Cardiac fibroblast (primary cell): ENCODE measurements at regions not wholly inside any gene's neighbourhood (a gene's known extent, or its start where the extent isn't known, plus 50 kb on each side); places are given as distances from the start of the nearest gene placed in this dataset.

Source experiments
- DNase-seq, 2 donors: peaks; one replicate each; pipeline versions ENCODE4 v3.0.0 to v3.0.0-alpha.2; 2010; ENCODE audit warnings: low read depth in 2 of 2
- H3K4me3 ChIP-seq, 2 donors: replicated peaks in 1 of 2; 1 replicate in 1 of 2; 2 replicates in 1 of 2; pipeline ENCODE4 v1.5.1; 2011; ENCODE audit warnings: low read depth in 2 of 2, low read length in 2 of 2, mild to moderate bottlenecking in 2 of 2, moderate library complexity in 1 of 2
- TF ChIP-seq, protein P1 (sequence below): IDR thresholded peaks from one replicate; pipeline ENCODE4 v1.5.1; 2011; ENCODE audit warnings: low read depth, mild to moderate bottlenecking, low read length, inconsistent platforms

DNA sequence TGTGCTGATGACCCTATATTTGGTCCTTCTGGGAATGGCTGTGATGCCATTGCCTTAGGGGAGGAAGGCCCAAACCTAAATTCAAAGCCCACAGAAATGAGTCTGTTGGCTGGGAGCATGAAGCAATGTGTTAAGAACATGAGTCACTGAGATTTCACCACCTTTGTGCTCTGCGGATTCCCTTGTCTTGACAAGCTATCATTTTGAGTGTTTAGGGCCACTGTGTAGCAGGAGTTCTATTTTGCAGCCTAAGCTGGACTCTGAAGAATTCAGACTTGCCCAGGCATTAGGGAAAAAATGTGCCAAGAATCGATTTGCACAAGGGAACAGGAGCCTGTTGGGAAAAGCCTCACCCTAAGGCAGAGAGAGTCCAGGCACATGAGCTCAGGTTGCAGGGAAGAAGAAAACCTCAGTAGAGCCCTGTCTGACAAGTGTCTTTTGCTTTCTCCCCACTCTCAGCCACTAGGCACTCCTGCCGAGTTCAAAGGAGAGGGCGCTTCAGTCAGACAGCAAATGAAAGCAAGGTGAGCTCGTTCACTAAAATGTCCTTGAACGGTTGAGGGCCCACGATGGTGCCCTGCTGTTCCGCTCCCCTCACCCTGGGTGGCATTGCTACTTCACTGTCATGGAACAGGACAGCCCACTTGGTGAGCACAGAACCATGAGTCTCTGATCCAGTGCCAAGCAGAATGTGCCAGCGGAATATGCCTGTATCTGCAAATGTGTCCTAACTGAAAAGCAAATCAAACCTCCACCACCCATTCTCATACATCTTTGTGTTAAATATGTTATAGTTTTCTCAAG is 93.6 kb downstream of the PRLHR start:
- no peak overlapping the region for H3K4me3 ChIP-seq
- DNase-seq: peak; percentile 64 to 83
- TF ChIP-seq, protein P1, sequence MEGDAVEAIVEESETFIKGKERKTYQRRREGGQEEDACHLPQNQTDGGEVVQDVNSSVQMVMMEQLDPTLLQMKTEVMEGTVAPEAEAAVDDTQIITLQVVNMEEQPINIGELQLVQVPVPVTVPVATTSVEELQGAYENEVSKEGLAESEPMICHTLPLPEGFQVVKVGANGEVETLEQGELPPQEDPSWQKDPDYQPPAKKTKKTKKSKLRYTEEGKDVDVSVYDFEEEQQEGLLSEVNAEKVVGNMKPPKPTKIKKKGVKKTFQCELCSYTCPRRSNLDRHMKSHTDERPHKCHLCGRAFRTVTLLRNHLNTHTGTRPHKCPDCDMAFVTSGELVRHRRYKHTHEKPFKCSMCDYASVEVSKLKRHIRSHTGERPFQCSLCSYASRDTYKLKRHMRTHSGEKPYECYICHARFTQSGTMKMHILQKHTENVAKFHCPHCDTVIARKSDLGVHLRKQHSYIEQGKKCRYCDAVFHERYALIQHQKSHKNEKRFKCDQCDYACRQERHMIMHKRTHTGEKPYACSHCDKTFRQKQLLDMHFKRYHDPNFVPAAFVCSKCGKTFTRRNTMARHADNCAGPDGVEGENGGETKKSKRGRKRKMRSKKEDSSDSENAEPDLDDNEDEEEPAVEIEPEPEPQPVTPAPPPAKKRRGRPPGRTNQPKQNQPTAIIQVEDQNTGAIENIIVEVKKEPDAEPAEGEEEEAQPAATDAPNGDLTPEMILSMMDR: no peak

DNA sequence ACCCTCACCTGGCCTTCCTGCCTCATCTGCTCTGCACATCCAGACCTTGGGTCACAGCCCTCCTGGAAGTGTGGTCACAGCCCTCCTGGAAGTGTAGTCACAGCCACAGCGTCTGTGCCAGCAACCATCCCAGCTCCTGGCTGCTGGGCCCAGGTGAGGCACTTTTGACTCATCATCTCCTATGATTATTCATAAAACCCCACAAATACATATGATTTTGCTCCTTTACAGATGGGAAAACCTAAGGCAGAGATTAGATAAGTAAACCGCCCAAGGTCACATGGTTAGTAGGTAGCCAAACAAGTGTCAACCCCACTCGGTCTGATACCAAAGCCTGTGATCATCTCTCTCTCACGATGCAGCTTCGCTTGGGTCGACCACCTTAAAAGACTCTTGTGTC is 94.3 kb downstream of the PRLHR start:
- TF ChIP-seq, protein P1: no peak
- no peak overlapping the region for H3K4me3 ChIP-seq
- DNase-seq: peak; percentile 6 to 13

DNA sequence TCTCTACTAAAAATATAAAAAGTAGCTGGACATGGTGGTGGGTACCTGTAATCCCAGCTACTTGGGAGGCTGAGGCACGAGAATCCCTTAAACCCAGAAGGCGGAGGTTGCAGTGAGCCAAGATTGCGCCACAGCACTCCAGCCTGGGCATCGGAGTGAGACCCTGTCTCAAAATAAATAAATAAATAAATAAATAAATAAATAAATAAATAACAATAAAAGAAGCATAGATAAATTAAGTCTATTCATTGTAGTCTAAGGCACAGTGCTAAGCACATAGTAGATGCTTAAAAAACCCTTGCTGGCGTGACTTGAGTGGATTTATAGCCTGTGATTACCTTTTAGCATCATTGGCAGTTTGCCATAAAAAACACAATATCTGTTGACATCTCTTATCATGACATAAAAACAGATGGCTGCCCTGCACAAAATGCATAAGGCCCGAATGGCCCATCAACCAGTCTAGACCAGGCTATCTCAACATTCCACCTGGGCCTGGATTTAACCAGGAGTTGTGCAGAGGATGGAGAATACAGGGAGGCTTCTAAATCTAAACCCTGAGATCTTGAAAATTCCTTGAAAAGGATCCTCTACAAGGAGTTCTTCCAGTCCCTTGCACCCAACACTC is 94.9 kb downstream of the PRLHR start:
- no peak for DNase-seq
- H3K4me3 ChIP-seq: no peak overlapping the region

DNA sequence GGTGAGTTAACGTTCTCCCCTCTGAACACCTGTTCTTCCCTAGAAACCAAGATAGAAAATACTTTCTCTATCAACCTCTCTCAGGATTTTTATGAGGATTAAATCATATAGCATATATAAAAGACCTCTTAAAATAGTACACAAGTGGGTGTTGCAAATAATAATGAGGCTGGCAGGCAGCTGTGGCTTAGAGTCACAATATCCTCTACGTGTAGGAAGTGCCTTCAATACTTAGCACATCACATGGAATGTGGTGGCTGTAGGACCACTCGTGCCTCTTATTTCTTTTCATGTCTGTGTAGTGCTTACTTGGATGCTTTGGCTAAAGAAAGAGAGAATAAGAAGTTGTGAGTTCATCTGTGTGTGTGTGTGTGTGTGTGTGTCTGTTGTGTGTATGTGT is 96.3 kb downstream of the PRLHR start:
- no peak overlapping the region for H3K4me3 ChIP-seq
- DNase-seq: no peak
- TF ChIP-seq, protein P1: no peak

More for the DNA sequence above, 94.9 kb downstream of the PRLHR start:
- TF ChIP-seq, protein P1: no peak

DNA sequence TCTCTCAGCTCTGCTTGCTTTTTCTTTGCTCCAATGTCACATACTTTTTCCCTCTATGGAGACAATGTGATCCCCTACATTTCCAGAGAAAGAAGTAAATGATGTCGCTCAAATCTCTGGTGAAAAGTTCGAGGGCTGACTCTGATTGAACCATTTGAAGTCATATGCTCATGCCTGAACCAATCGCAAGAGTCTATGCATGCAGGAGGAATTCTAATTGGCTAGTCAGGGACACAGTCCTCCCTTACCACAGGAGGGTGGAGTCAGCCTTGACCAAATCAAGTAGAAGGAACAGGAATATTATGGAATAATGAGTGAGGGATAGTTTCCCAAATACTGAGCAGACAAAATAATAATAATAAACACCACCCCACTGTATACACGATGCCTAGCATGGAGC is 96.8 kb downstream of the PRLHR start:
- no peak for DNase-seq
- no peak overlapping the region for H3K4me3 ChIP-seq
- TF ChIP-seq, protein P1: no peak

DNA sequence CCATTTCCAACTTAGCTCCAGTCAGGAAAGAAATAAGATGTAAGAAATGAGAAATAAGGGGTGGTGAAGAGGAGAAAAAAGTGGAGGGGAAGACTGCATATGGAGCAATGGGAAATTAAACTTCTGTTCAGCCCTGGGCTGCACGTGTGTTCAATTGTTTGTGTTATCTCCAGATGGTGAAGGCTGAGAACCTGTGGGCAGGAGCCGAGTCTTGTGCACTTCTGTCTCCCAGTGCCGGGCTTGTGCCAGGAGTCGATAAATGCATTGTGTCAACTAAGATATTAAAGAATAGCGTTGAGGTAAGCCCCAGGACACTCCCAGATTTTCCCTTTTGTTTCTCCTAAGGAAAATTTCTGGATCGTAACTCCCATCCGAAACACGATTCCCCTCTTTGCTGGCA is 98.2 kb downstream of the PRLHR start:
- DNase-seq: no peak
- TF ChIP-seq, protein P1: no peak
- H3K4me3 ChIP-seq: no peak overlapping the region
